Spleen (tissue), 11 donors: ENCODE measurements at regions not wholly inside any gene's neighbourhood (a gene's known extent, or its start where the extent isn't known, plus 50 kb on each side); places are given as distances from the start of the nearest gene placed in this dataset.

Experiments used
- DNase-seq: peaks from one replicate; pipeline ENCODE4 v3.0.0-alpha.2; 2020
- H3K27ac ChIP-seq, 8 donors: fragments of 200-600 bp; sonication (generic) in 7 of 8; 1 replicate in 4 of 8; 2 replicates in 4 of 8; pipeline versions ENCODE4 v1.5.0 to v1.8.0; 2016 to 2021; ENCODE audit warnings: inconsistent platforms in 4 of 8, mild to moderate bottlenecking in 4 of 8, moderate library complexity in 1 of 8
- H3K27me3 ChIP-seq, 7 donors: fragments of 200-600 bp; sonication (generic) in 6 of 7; replicated peaks in 1 of 7; 1 replicate in 4 of 7; 2 replicates in 3 of 7; pipeline versions ENCODE4 v1.5.0 to v1.8.0; 2016 to 2021; ENCODE audit warnings: inconsistent platforms in 3 of 7, mild to moderate bottlenecking in 1 of 7
- H3K36me3 ChIP-seq, 6 donors: fragments of 200-600 bp; sonication (generic) in 5 of 6; 1 replicate in 4 of 6; 2 replicates in 2 of 6; pipeline versions ENCODE4 v1.5.0 to v1.8.0; 2016 to 2021; ENCODE audit warnings: inconsistent platforms in 2 of 6
- H3K4me1 ChIP-seq, 6 donors: fragments of 200-600 bp; sonication (generic) in 5 of 6; 1 replicate in 3 of 6; 2 replicates in 3 of 6; pipeline versions ENCODE4 v1.5.0 to v1.8.0; 2016 to 2021; ENCODE audit warnings: inconsistent platforms in 3 of 6
- H3K4me3 ChIP-seq, 8 donors: fragments of 200-600 bp; sonication (generic) in 7 of 8; 1 replicate in 4 of 8; 2 replicates in 4 of 8; pipeline versions ENCODE4 v1.5.0 to v1.8.0; 2016 to 2021; ENCODE audit warnings: inconsistent platforms in 4 of 8, mild to moderate bottlenecking in 4 of 8, moderate library complexity in 2 of 8
- H3K9me3 ChIP-seq, 8 donors: fragments of 200-600 bp; sonication (generic) in 7 of 8; 1 replicate in 4 of 8; 2 replicates in 4 of 8; pipeline versions ENCODE4 v1.5.0 to v1.8.0; 2016 to 2021; ENCODE audit warnings: inconsistent platforms in 4 of 8
- POLR2A ChIP-seq, 3 donors: fragments of 450-650 bp; IDR thresholded peaks; one replicate each; pipeline ENCODE4 v1.5.1; 2017; ENCODE audit warnings: antibody characterized with exemption in 3 of 3, mild to moderate bottlenecking in 1 of 3
- POLR2AphosphoS5 ChIP-seq, 3 donors: sonication (generic); formaldehyde crosslinking; IDR thresholded peaks; one replicate each; pipeline ENCODE4 v1.5.1; 2017; ENCODE audit warnings: antibody characterized with exemption in 3 of 3
- WGBS, 5 donors: extraction: QIAGEN DNeasy Blood & Tissue Kit in 3 of 5; methylation state at CpG; one replicate each; pipeline versions ENCODE4 v1.1.5 to v1.1.7; 2013 to 2018; 5-methylcytosine and 5-hydroxymethylcytosine counted together
- intact Hi-C: fragments of 100-400 bp; cut with DNase I; formaldehyde crosslinking; loops from one replicate; pipeline ENCODE4 v1.15.0; 2023; ENCODE audit warnings: low total_unique reads
- TF ChIP-seq, protein P1 (sequence below), 11 experiments: fragments of 200-600 bp in 7 of 11; fragments of 450-650 bp in 4 of 11; sonication (generic) in 4 of 11; IDR thresholded peaks in 8 of 11; conservative IDR thresholded peaks in 3 of 11; 1 replicate in 7 of 11; 2 replicates in 4 of 11; pipeline versions ENCODE4 v1.4.0 to v1.8.0; 2016 to 2021; ENCODE audit warnings: antibody characterized with exemption in 11 of 11, inconsistent platforms in 4 of 11, mild to moderate bottlenecking in 1 of 11
- donor health status: healthy with polysubstance abuse.
- donor health status: DM: no; HTN: no; CAD: no; lungs with moderate emphysema.
- donor health status: DM: no; HTN: no; CAD: no.
- donor health status: Bipolar disorder and iron deficiency.
- donor health status: healthy.
- donor health status: DM: no; HTN: no; CAD: no.
- donor health status: DM: yes; HTN: yes; CAD: no.

GRCh38 chr3:105101603-105102002 is 265.1 kb upstream of the ALCAM start:
- H3K36me3 ChIP-seq: no peaks in the 10 kb centered on the region
- H3K27ac ChIP-seq: no peak overlapping the region
- TF ChIP-seq POLR2AphosphoS5 (IDR thresholded peaks at IDR 0.05) (no peak), POLR2A (IDR thresholded peaks at IDR 0.05) (no peak)
- TF ChIP-seq, protein P1, sequence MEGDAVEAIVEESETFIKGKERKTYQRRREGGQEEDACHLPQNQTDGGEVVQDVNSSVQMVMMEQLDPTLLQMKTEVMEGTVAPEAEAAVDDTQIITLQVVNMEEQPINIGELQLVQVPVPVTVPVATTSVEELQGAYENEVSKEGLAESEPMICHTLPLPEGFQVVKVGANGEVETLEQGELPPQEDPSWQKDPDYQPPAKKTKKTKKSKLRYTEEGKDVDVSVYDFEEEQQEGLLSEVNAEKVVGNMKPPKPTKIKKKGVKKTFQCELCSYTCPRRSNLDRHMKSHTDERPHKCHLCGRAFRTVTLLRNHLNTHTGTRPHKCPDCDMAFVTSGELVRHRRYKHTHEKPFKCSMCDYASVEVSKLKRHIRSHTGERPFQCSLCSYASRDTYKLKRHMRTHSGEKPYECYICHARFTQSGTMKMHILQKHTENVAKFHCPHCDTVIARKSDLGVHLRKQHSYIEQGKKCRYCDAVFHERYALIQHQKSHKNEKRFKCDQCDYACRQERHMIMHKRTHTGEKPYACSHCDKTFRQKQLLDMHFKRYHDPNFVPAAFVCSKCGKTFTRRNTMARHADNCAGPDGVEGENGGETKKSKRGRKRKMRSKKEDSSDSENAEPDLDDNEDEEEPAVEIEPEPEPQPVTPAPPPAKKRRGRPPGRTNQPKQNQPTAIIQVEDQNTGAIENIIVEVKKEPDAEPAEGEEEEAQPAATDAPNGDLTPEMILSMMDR (IDR thresholded peaks at IDR 0.05 in 8 of 11, conservative IDR thresholded peaks at IDR 0.05 in 3 of 11): no peak
- H3K4me1 ChIP-seq: no peaks in the 10 kb centered on the region
- DNase-seq: no peak
- no peaks in the 10 kb centered on the region for H3K27me3 ChIP-seq
- intact Hi-C loops: no loop called here
- H3K4me3 ChIP-seq: no peak overlapping the region
- WGBS, 5 donors: 71 to 88% (median 86%) methylated on average over 2 of the region's 2 CpGs
- H3K9me3 ChIP-seq: no peaks in the 10 kb centered on the region

DNA sequence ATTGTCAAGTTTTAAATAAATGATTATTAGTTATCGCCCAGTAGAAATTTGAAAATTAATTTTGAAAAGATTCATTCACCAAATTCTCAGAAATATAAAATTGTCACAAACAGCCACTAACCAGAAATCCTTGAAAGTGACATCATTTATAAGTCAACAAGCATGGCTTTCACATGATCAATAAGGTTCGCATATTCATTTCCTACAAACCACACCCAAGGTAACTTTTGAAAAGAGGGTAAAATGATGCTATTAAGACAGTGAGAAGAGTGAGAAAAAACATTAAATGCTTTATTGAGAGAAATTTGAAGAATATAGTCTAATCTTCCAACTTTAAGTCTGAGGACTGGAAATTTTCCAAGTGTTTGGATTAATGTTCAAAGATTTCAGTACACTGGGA is 263.6 kb upstream of the ALCAM start:
- Histone ChIP-seq H3K36me3 (no peaks in the 10 kb centered on the region), H3K27me3 (no peaks in the 10 kb centered on the region), H3K4me3 (no peak overlapping the region), H3K9me3 (no peaks in the 10 kb centered on the region), H3K27ac (no peak overlapping the region), H3K4me1 (no peaks in the 10 kb centered on the region)
- 83 to 92% (median 89%) methylated on average over 2 of the region's 2 CpGs for WGBS, 5 donors
- DNase-seq: no peak
- intact Hi-C loops: no loop called here
- no peak for TF ChIP-seq POLR2AphosphoS5 (IDR thresholded peaks at IDR 0.05)
- TF ChIP-seq, protein P1 (IDR thresholded peaks at IDR 0.05 in 8 of 11, conservative IDR thresholded peaks at IDR 0.05 in 3 of 11): no peak
- TF ChIP-seq POLR2A (IDR thresholded peaks at IDR 0.05): no peak

- intact Hi-C loops: no loop called here
- DNase-seq: no peak
- H3K27me3 ChIP-seq: no peaks in the 10 kb centered on the region
- TF ChIP-seq, protein P1 (IDR thresholded peaks at IDR 0.05 in 8 of 11, conservative IDR thresholded peaks at IDR 0.05 in 3 of 11): no peak
- TF ChIP-seq POLR2A (IDR thresholded peaks at IDR 0.05) (no peak), POLR2AphosphoS5 (IDR thresholded peaks at IDR 0.05) (no peak)
- no peak overlapping the region for H3K4me3 ChIP-seq
- 28 to 42% (median 31%) methylated on average over 1 of the region's 1 CpG for WGBS, 5 donors
- H3K36me3 ChIP-seq: no peaks in the 10 kb centered on the region
- H3K4me1 ChIP-seq: no peaks in the 10 kb centered on the region
- no peak overlapping the region for H3K27ac ChIP-seq
- peaks cover 0 to 35% (median 19%) of the 10 kb centered on the region in 8 donors for H3K9me3 ChIP-seq
These were observed 257.9 kb upstream of the ALCAM start for GRCh38 chr3:105108823-105109222.

GRCh38 chr3:105118905-105119304 is 247.8 kb upstream of the ALCAM start:
- H3K27ac ChIP-seq: no peak overlapping the region
- no peak for TF ChIP-seq POLR2A (IDR thresholded peaks at IDR 0.05)
- TF ChIP-seq, protein P1 (IDR thresholded peaks at IDR 0.05 in 8 of 11, conservative IDR thresholded peaks at IDR 0.05 in 3 of 11): no peak
- H3K36me3 ChIP-seq: no peaks in the 10 kb centered on the region
- no peaks in the 10 kb centered on the region for H3K4me1 ChIP-seq
- no peaks in the 10 kb centered on the region for H3K27me3 ChIP-seq
- H3K4me3 ChIP-seq: no peak overlapping the region
- WGBS, 5 donors: 84 to 99% (median 91%) methylated on average over 3 of the region's 3 CpGs
- H3K9me3 ChIP-seq: peaks cover 0 to 7% (median 3%) of the 10 kb centered on the region in 8 donors
- intact Hi-C loops: no loop called here
- DNase-seq: no peak
